Panc1 (cell line): ENCODE measurements at regions not wholly inside any gene's neighbourhood (a gene's known extent, or its start where the extent isn't known, plus 50 kb on each side); places are given as distances from the start of the nearest gene placed in this dataset.

Experiments used
- ATAC-seq: fragments of 200-7000 bp; cut with Tn5 transposase; 2 replicates; pipeline ENCODE4 v1.9.1; 2020; ENCODE audit warnings: mild to moderate bottlenecking, moderate library complexity
- BruUV-seq: library from RNA; stranded (reverse); fragments of 400-500 nt; replicated peaks from 2 replicates; lab custom pipeline; 2021; lab: Mats Ljungman, UMichigan
- CTCF ChIA-PET: fragments of 300-600 bp; sonication (Branson Sonifier 250); formaldehyde crosslinking; loops from one replicate; lab custom pipeline; 2022; ENCODE audit warnings: antibody characterized with exemption; lab: Charles Lee
- POLR2A ChIA-PET: fragments of 300-600 bp; sonication (Branson Sonifier 250); formaldehyde crosslinking; loops from one replicate; lab custom pipeline; 2022; ENCODE audit warnings: antibody characterized with exemption; lab: Charles Lee
- DNase-seq: peaks from one replicate; pipeline ENCODE4 v3.0.0-alpha.2; 2010; ENCODE audit warnings: low read depth, low spot score
- H3K27ac ChIP-seq: 2 replicates; pipeline ENCODE4 v1.5.1; 2011; ENCODE audit warnings: mild to moderate bottlenecking, low read length, inconsistent platforms
- H3K27me3 ChIP-seq: fragments of 200-500 bp; sonication (Bioruptor generic); 2 replicates; pipeline ENCODE4 v1.6.0; 2014; ENCODE audit warnings: low read length, inconsistent platforms; ENCODE audit not compliant: control insufficient read depth, insufficient read depth
- H3K36me3 ChIP-seq: fragments of 200-500 bp; sonication (Bioruptor generic); 2 replicates; pipeline ENCODE4 v1.5.1; 2014; ENCODE audit warnings: inconsistent platforms, mild to moderate bottlenecking, low read length, moderate library complexity; ENCODE audit not compliant: control insufficient read depth, insufficient read depth
- H3K4me1 ChIP-seq: 2 replicates; pipeline ENCODE4 v1.5.1; 2011; ENCODE audit warnings: inconsistent platforms, mild to moderate bottlenecking, low read length, moderate library complexity; ENCODE audit not compliant: control insufficient read depth, insufficient read depth
- H3K4me3 ChIP-seq, 2 experiments: 2 replicates each; pipeline ENCODE4 v1.5.1; 2011 to 2012; ENCODE audit warnings: low read depth in 2 of 2, low read length in 2 of 2, mild to moderate bottlenecking in 2 of 2, inconsistent platforms in 1 of 2, moderate library complexity in 1 of 2
- H3K9me3 ChIP-seq: fragments of 200-500 bp; sonication (Bioruptor generic); 2 replicates; pipeline ENCODE4 v1.5.1; 2014; ENCODE audit warnings: low read depth, mild to moderate bottlenecking, inconsistent platforms, low read length, moderate library complexity; ENCODE audit not compliant: control insufficient read depth, insufficient read depth
- CTCF ChIP-seq: fragments of 450-650 bp; IDR thresholded peaks from 2 replicates; pipeline ENCODE4 v1.5.1; 2017; ENCODE audit warnings: mild to moderate bottlenecking
- POLR2AphosphoS5 ChIP-seq: IDR thresholded peaks from 2 replicates; pipeline ENCODE4 v1.6.1; 2012; ENCODE audit warnings: mild to moderate bottlenecking, low read depth, low read length, moderate library complexity
- SIN3A ChIP-seq: IDR thresholded peaks from 2 replicates; pipeline ENCODE4 v1.6.1; 2012; ENCODE audit warnings: low read depth, mild to moderate bottlenecking, low read length, moderate library complexity, borderline replicate concordance; ENCODE audit not compliant: insufficient read depth
- TCF7L2 ChIP-seq: IDR thresholded peaks from 2 replicates; pipeline ENCODE4 v1.6.1; 2011; ENCODE audit warnings: mild to moderate bottlenecking, low read depth, low read length, inconsistent platforms
- in situ Hi-C: cut with HindIII; loops from 2 replicates; pipeline ENCODE4 v1.10.0; 2016; ENCODE audit warnings: low sequenced_read_pairs, low pct_unique_long_range_greater_than_20kb
- intact Hi-C: fragments of 100-400 bp; cut with micrococcal nuclease; formaldehyde crosslinking; loops from one replicate; pipeline ENCODE4 v1.10.0; 2022; ENCODE audit not compliant: unreplicated experiment
- TF ChIP-seq, protein P1 (sequence below), 2 experiments: IDR thresholded peaks; 2 replicates each; pipeline ENCODE4 v1.6.1; 2011 to 2012; ENCODE audit warnings: low read depth in 2 of 2, control low read depth in 1 of 2, low read length in 1 of 2, mild to moderate bottlenecking in 1 of 2, moderate library complexity in 1 of 2; ENCODE audit not compliant: insufficient read depth in 1 of 2

- no peak for TF ChIP-seq POLR2AphosphoS5
- TF ChIP-seq, protein P1, sequence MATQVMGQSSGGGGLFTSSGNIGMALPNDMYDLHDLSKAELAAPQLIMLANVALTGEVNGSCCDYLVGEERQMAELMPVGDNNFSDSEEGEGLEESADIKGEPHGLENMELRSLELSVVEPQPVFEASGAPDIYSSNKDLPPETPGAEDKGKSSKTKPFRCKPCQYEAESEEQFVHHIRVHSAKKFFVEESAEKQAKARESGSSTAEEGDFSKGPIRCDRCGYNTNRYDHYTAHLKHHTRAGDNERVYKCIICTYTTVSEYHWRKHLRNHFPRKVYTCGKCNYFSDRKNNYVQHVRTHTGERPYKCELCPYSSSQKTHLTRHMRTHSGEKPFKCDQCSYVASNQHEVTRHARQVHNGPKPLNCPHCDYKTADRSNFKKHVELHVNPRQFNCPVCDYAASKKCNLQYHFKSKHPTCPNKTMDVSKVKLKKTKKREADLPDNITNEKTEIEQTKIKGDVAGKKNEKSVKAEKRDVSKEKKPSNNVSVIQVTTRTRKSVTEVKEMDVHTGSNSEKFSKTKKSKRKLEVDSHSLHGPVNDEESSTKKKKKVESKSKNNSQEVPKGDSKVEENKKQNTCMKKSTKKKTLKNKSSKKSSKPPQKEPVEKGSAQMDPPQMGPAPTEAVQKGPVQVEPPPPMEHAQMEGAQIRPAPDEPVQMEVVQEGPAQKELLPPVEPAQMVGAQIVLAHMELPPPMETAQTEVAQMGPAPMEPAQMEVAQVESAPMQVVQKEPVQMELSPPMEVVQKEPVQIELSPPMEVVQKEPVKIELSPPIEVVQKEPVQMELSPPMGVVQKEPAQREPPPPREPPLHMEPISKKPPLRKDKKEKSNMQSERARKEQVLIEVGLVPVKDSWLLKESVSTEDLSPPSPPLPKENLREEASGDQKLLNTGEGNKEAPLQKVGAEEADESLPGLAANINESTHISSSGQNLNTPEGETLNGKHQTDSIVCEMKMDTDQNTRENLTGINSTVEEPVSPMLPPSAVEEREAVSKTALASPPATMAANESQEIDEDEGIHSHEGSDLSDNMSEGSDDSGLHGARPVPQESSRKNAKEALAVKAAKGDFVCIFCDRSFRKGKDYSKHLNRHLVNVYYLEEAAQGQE (IDR thresholded peaks at IDR 0.05; ENCODE audit: insufficient read depth in 1 of 2, low read depth in 2 of 2, low read length in 1 of 2) = no peak
- TF ChIP-seq TCF7L2 = no peak
- TF ChIP-seq CTCF = no peak
- TF ChIP-seq SIN3A = no peak
- Histone ChIP-seq H3K27me3 (no peaks in the 10 kb centered on the region), H3K4me1 (no peaks in the 10 kb centered on the region), H3K36me3 (no peaks in the 10 kb centered on the region), H3K9me3 (no peaks in the 10 kb centered on the region), H3K27ac (no peak overlapping the region), H3K4me3 (no peak overlapping the region)
- CTCF ChIA-PET = no interaction called here
- no peak for ATAC-seq
- DNase-seq = no peak
- POLR2A ChIA-PET = no interaction called here
- no TSS peak for BruUV-seq
- in situ Hi-C loops (no loop called here), intact Hi-C loops (no loop called here)
Observed at GRCh38 chr5:54760182-54760935, 225.0 kb downstream of the ESM1 start.

DNA sequence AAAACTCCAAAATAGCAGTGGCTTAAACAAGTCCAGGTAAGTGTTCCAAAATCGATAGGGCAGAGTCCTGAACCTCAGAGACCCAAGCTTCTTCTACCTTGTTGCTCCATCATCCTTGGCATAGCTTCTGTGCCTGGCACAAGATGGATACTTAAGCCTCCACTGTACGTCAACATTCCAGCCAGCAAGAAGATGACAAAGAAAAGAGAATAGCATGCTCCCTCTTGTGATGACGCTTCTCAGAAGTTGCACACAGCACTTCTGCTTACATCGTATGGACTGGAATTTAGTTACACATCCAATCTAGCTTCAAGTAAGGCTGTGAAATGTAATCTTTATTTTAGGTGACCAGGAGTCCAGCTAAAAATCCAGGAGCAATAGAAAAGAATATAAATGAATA, 227.4 kb downstream of the ESM1 start:
- intact Hi-C loops = no loop called here
- no TSS peak for BruUV-seq
- no peaks in the 10 kb centered on the region for H3K4me1 ChIP-seq
- H3K27me3 ChIP-seq = no peaks in the 10 kb centered on the region
- no peak overlapping the region for H3K27ac ChIP-seq
- in situ Hi-C loops = no loop called here
- TF ChIP-seq TCF7L2 (no peak), SIN3A (no peak), POLR2AphosphoS5 (no peak), CTCF (no peak)
- TF ChIP-seq, protein P1 (IDR thresholded peaks at IDR 0.05; ENCODE audit: insufficient read depth in 1 of 2, low read depth in 2 of 2, low read length in 1 of 2) = no peak
- H3K36me3 ChIP-seq = no peaks in the 10 kb centered on the region
- no peak overlapping the region for H3K4me3 ChIP-seq
- no peak for DNase-seq
- CTCF ChIA-PET = no interaction called here
- H3K9me3 ChIP-seq = no peaks in the 10 kb centered on the region
- ATAC-seq = no peak
- POLR2A ChIA-PET = no interaction called here
